SK-N-SH (cell line): ENCODE measurements at regions not wholly inside any gene's neighbourhood (a gene's known extent, or its start where the extent isn't known, plus 50 kb on each side); places are given as distances from the start of the nearest gene placed in this dataset.

ENCODE experiments used
- CTCF ChIA-PET: fragments of 300-600, 350-600 bp; formaldehyde crosslinking; extraction: SDS; loops from one replicate; lab custom pipeline; 2021; lab: Yijun Ruan, JAX
- POLR2A ChIA-PET: fragments of 350-600 bp; sonication (Branson Sonifier 250); formaldehyde crosslinking; extraction: SDS; loops from one replicate; lab custom pipeline; 2020; ENCODE audit warnings: antibody characterized with exemption, inconsistent platforms; lab: Yijun Ruan, JAX
- DNase-seq: peaks from one replicate; pipeline ENCODE4 v3.0.0; 2012
- H2AFZ ChIP-seq: fragments of 200-600 bp; sonication (generic); 2 replicates; pipeline ENCODE4 v1.8.1; 2016; ENCODE audit warnings: antibody characterized with exemption, mild to moderate bottlenecking, low read depth
- H3F3A ChIP-seq: fragments of 200-600 bp; sonication (generic); replicated peaks from 2 replicates; pipeline ENCODE3; 2016; ENCODE audit warnings: antibody characterized with exemption, mild to moderate bottlenecking; ENCODE audit not compliant: insufficient read depth
- H3K27ac ChIP-seq, 2 experiments: fragments of 200-500 bp in 1 of 2; fragments of 200-600 bp in 1 of 2; sonication (Bioruptor generic) in 1 of 2; sonication (generic), shearing (Covaris generic) in 1 of 2; 2 replicates each; pipeline versions ENCODE4 v1.5.1 to v1.6.1; 2014 to 2016; ENCODE audit warnings: low read depth in 2 of 2, inconsistent platforms in 1 of 2, low read length in 1 of 2, mild to moderate bottlenecking in 1 of 2, mixed read lengths in 1 of 2
- H3K27me3 ChIP-seq: fragments of 200-600 bp; sonication (generic), shearing (Covaris generic); 2 replicates; pipeline ENCODE4 v1.6.1; 2016; ENCODE audit warnings: mixed run types; ENCODE audit not compliant: insufficient read depth
- H3K36me3 ChIP-seq, 2 experiments: fragments of 200-500 bp in 1 of 2; fragments of 200-600 bp in 1 of 2; sonication (Bioruptor generic) in 1 of 2; sonication (generic) in 1 of 2; replicated peaks in 1 of 2; 2 replicates each; pipeline versions ENCODE3 to v1.5.1; 2014 to 2016; ENCODE audit warnings: low read length in 1 of 2, mild to moderate bottlenecking in 1 of 2; ENCODE audit not compliant: insufficient read depth in 2 of 2, control insufficient read depth in 1 of 2
- H3K4me1 ChIP-seq, 2 experiments: fragments of 200-500 bp in 1 of 2; fragments of 200-600 bp in 1 of 2; sonication (Bioruptor generic) in 1 of 2; sonication (generic), shearing (Covaris generic) in 1 of 2; 2 replicates each; pipeline versions ENCODE4 v1.5.1 to v1.6.1; 2014 to 2016; ENCODE audit warnings: low read depth in 1 of 2, low read length in 1 of 2, mixed run types in 1 of 2; ENCODE audit not compliant: insufficient read depth in 2 of 2, control insufficient read depth in 1 of 2
- H3K4me2 ChIP-seq: fragments of 200-600 bp; sonication (generic), shearing (Covaris generic); 2 replicates; pipeline ENCODE4 v1.6.1; 2017; ENCODE audit warnings: mixed run types
- H3K4me3 ChIP-seq, 2 experiments: fragments of 200-500 bp in 1 of 2; fragments of 200-600 bp in 1 of 2; sonication (Bioruptor generic) in 1 of 2; sonication (generic), shearing (Covaris generic) in 1 of 2; 2 replicates each; pipeline versions ENCODE4 v1.5.1 to v1.8.1; 2014 to 2016; ENCODE audit warnings: low read depth in 2 of 2, inconsistent platforms in 1 of 2, low read length in 1 of 2, mild to moderate bottlenecking in 1 of 2, mixed read lengths in 1 of 2, moderate library complexity in 1 of 2
- H3K79me2 ChIP-seq: fragments of 200-600 bp; sonication (generic); 2 replicates; pipeline ENCODE4 v1.8.1; 2017; ENCODE audit warnings: mild to moderate bottlenecking; ENCODE audit not compliant: insufficient read depth
- H3K9ac ChIP-seq: fragments of 200-600 bp; sonication (generic); 2 replicates; pipeline ENCODE4 v1.6.1; 2017; ENCODE audit warnings: mixed run types
- H3K9me2 ChIP-seq: fragments of 200-600 bp; sonication (generic); 2 replicates; pipeline ENCODE4 v1.6.1; 2017; ENCODE audit warnings: mixed run types
- H3K9me3 ChIP-seq: fragments of 200-600 bp; sonication (generic); 2 replicates; pipeline ENCODE4 v1.6.1; 2017; ENCODE audit warnings: mixed run types, mild to moderate bottlenecking, moderate library complexity
- H4K20me1 ChIP-seq: fragments of 200-600 bp; sonication (generic); 2 replicates; pipeline ENCODE4 v1.6.1; 2017; ENCODE audit warnings: mild to moderate bottlenecking, mixed run types; ENCODE audit not compliant: insufficient read depth
- EZH2phosphoT487 ChIP-seq: fragments of 200-600 bp; sonication (generic); IDR thresholded peaks from 2 replicates; pipeline ENCODE4 v1.6.1; 2017; ENCODE audit warnings: low read depth, mixed run types, mild to moderate bottlenecking, antibody characterized with exemption, moderate library complexity, borderline replicate concordance
- FOSL2 ChIP-seq: IDR thresholded peaks from 2 replicates; pipeline ENCODE4 v1.4.0; 2012; ENCODE audit warnings: low read depth, mild to moderate bottlenecking, moderate library complexity, borderline replicate concordance
- FOXM1 ChIP-seq: IDR thresholded peaks from 2 replicates; pipeline ENCODE4 v1.4.0; 2012; ENCODE audit warnings: low read depth, mild to moderate bottlenecking
- GATA2 ChIP-seq: sonication (generic); formaldehyde crosslinking; IDR thresholded peaks from 2 replicates; pipeline ENCODE4 v1.5.0; 2020; ENCODE audit warnings: mild to moderate bottlenecking, missing genetic modification reagents
- MEF2A ChIP-seq: IDR thresholded peaks from 2 replicates; pipeline ENCODE4 v1.4.0; 2012; ENCODE audit warnings: low read depth, borderline replicate concordance
- MXI1 ChIP-seq: IDR thresholded peaks from 2 replicates; pipeline ENCODE4 v1.6.1; 2012; ENCODE audit warnings: mild to moderate bottlenecking, low read depth, low read length, improper control_type of control experiment
- NFIC ChIP-seq: IDR thresholded peaks from 2 replicates; pipeline ENCODE4 v1.4.0; 2012; ENCODE audit warnings: borderline replicate concordance
- RCOR1 ChIP-seq: fragments of 150-350 bp; IDR thresholded peaks from 2 replicates; pipeline ENCODE4 v1.6.1; 2017; ENCODE audit warnings: antibody characterized with exemption, low read length
- RXRA ChIP-seq: IDR thresholded peaks from 2 replicates; pipeline ENCODE4 v1.4.0; 2012; ENCODE audit warnings: low read depth, mild to moderate bottlenecking, borderline replicate concordance
- TAF1 ChIP-seq: IDR thresholded peaks from 2 replicates; pipeline ENCODE4 v1.6.1; 2012; ENCODE audit warnings: low read depth, mild to moderate bottlenecking, low read length, moderate library complexity, borderline replicate concordance
- TCF12 ChIP-seq: IDR thresholded peaks from 2 replicates; pipeline ENCODE4 v1.4.0; 2012
- TEAD4 ChIP-seq: IDR thresholded peaks from 2 replicates; pipeline ENCODE4 v1.4.0; 2012; ENCODE audit warnings: mild to moderate bottlenecking, borderline replicate concordance; ENCODE audit not compliant: insufficient read depth
- YY1 ChIP-seq: IDR thresholded peaks from 2 replicates; pipeline ENCODE4 v1.4.0; 2012; ENCODE audit warnings: low read depth, mild to moderate bottlenecking
- WGBS: methylation state at CpG from one replicate; pipeline ENCODE4 v1.1.6; 2017; ENCODE audit warnings: low lambda C conversion rate; 5-methylcytosine and 5-hydroxymethylcytosine counted together
- TF ChIP-seq, protein P1 (sequence below): fragments of 150-350 bp; IDR thresholded peaks from 2 replicates; pipeline ENCODE4 v1.6.1; 2017; ENCODE audit warnings: antibody characterized with exemption, low read length, low read depth, borderline replicate concordance
- TF ChIP-seq, protein P2 (sequence below): fragments of 200-600 bp; sonication (generic); IDR thresholded peaks from 2 replicates; pipeline ENCODE4 v1.6.1; 2017; ENCODE audit warnings: antibody characterized with exemption, mild to moderate bottlenecking, moderate library complexity
- TF ChIP-seq, protein P3 (sequence below): IDR thresholded peaks from 2 replicates; pipeline ENCODE4 v1.4.0; 2012; ENCODE audit warnings: low read depth

DNA sequence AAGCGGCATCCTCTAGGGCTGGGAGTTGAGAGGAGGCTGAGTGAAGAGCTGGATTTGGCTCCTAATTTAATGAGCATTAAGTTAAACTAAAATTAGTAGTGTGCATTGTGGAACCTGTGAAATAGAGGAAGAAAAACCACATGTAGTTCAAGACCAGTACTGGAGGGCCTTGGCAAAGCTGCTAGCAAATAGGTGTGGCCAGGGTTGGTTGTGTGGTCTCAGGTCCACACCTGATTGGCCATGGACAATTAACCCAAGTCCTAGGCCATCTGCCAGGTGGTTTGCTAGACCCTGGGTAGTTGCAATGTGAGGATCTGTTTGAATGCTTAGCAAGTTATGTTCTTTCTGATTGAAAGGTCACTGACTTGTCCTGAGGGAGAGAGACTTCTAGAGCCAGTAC, 275.5 kb downstream of the PDCD6IP start:
- H3K4me1 ChIP-seq = peaks cover 0 to 10% of the 10 kb centered on the region in 2 experiments; a peak in 3 of 4 replicates
- no peak overlapping the region for H3K4me3 ChIP-seq
- H3K79me2 ChIP-seq = no peaks in the 10 kb centered on the region
- H3K9ac ChIP-seq = no peak overlapping the region
- POLR2A ChIA-PET = no interaction called here
- no peak for DNase-seq
- no peaks in the 10 kb centered on the region for H4K20me1 ChIP-seq
- no peaks in the 10 kb centered on the region for H3K27me3 ChIP-seq
- H3F3A ChIP-seq = no peaks in the 10 kb centered on the region
- no peak overlapping the region for H2AFZ ChIP-seq
- CTCF ChIA-PET = no interaction called here
- H3K27ac ChIP-seq = no peak overlapping the region
- no peaks in the 10 kb centered on the region for H3K9me2 ChIP-seq
- no peak overlapping the region for H3K4me2 ChIP-seq
- TF ChIP-seq NFIC (no peak), MEF2A (no peak), MXI1 (no peak), RXRA (no peak), GATA2 (CRISPR knock-in tag) (no peak), FOSL2 (no peak), TAF1 (no peak), YY1 (no peak), RCOR1 (no peak), EZH2phosphoT487 (no peak), TCF12 (no peak), TEAD4 (no peak)
- TF ChIP-seq, protein P1, sequence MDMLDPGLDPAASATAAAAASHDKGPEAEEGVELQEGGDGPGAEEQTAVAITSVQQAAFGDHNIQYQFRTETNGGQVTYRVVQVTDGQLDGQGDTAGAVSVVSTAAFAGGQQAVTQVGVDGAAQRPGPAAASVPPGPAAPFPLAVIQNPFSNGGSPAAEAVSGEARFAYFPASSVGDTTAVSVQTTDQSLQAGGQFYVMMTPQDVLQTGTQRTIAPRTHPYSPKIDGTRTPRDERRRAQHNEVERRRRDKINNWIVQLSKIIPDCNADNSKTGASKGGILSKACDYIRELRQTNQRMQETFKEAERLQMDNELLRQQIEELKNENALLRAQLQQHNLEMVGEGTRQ = no peak
- TF ChIP-seq, protein P2, sequence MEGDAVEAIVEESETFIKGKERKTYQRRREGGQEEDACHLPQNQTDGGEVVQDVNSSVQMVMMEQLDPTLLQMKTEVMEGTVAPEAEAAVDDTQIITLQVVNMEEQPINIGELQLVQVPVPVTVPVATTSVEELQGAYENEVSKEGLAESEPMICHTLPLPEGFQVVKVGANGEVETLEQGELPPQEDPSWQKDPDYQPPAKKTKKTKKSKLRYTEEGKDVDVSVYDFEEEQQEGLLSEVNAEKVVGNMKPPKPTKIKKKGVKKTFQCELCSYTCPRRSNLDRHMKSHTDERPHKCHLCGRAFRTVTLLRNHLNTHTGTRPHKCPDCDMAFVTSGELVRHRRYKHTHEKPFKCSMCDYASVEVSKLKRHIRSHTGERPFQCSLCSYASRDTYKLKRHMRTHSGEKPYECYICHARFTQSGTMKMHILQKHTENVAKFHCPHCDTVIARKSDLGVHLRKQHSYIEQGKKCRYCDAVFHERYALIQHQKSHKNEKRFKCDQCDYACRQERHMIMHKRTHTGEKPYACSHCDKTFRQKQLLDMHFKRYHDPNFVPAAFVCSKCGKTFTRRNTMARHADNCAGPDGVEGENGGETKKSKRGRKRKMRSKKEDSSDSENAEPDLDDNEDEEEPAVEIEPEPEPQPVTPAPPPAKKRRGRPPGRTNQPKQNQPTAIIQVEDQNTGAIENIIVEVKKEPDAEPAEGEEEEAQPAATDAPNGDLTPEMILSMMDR = no peak
- TF ChIP-seq, protein P3, sequence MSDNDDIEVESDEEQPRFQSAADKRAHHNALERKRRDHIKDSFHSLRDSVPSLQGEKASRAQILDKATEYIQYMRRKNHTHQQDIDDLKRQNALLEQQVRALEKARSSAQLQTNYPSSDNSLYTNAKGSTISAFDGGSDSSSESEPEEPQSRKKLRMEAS = no peak
- H3K9me3 ChIP-seq = no peaks in the 10 kb centered on the region
- no peaks in the 10 kb centered on the region for H3K36me3 ChIP-seq
- WGBS = 38% methylated on average over 1 of the region's 1 CpG

DNA sequence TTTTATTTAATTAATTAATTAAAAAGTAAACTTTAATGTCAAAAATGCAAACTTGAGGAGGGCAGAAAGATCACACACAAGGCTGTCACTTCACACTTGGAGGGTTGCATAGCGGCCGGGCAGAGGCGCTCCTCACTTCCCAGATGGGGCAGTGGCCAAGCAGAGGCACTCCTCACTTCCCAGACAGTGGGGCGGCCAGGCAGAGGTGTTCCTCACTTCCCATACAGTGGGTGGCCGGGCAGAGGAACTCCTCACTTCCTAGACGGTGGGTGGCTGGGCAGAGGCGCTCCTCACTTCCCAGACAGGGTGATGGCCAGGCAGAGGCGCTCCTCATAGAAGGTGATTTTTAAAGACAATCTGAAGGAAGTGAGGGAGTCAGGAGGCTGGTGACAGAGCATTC, 277.5 kb downstream of the PDCD6IP start:
- Histone ChIP-seq H3K4me1 (peaks cover 0 to 10% of the 10 kb centered on the region in 2 experiments; a peak in 3 of 4 replicates), H3K27me3 (no peaks in the 10 kb centered on the region), H3K79me2 (no peaks in the 10 kb centered on the region), H3K4me2 (no peak overlapping the region), H3F3A (no peaks in the 10 kb centered on the region)
- CTCF ChIA-PET = no interaction called here
- 68% methylated on average over 8 of the region's 8 CpGs for WGBS
- TF ChIP-seq, protein P2 = no peak
- no peak for TF ChIP-seq FOXM1
- TF ChIP-seq, all 33 proteins: peak for 0
- H3K9ac ChIP-seq = no peak overlapping the region
- H3K36me3 ChIP-seq = no peaks in the 10 kb centered on the region
- no peaks in the 10 kb centered on the region for H4K20me1 ChIP-seq
- no peaks in the 10 kb centered on the region for H3K9me3 ChIP-seq
- POLR2A ChIA-PET = no interaction called here
- H2AFZ ChIP-seq = no peak overlapping the region
- no peaks in the 10 kb centered on the region for H3K9me2 ChIP-seq
- no peak for DNase-seq
- H3K4me3 ChIP-seq = no peak overlapping the region
- no peak overlapping the region for H3K27ac ChIP-seq
